SKM-1 treated with dmso at 0.1 percent for 144 hours (cell line): ENCODE measurements at regions not wholly inside any gene's neighbourhood (a gene's known extent, or its start where the extent isn't known, plus 50 kb on each side); places are given as distances from the start of the nearest gene placed in this dataset.
"Not testable (repeated sequence)": the region's sequence is repeated elsewhere in the genome, so short reads cannot be mapped to it uniquely, and the experiment has no call there.

Source experiments
- DNase-seq: peaks from one replicate; lab custom pipeline; 2025; ENCODE audit not compliant: unreplicated experiment; lab: John Stamatoyannopoulos, UW

DNA sequence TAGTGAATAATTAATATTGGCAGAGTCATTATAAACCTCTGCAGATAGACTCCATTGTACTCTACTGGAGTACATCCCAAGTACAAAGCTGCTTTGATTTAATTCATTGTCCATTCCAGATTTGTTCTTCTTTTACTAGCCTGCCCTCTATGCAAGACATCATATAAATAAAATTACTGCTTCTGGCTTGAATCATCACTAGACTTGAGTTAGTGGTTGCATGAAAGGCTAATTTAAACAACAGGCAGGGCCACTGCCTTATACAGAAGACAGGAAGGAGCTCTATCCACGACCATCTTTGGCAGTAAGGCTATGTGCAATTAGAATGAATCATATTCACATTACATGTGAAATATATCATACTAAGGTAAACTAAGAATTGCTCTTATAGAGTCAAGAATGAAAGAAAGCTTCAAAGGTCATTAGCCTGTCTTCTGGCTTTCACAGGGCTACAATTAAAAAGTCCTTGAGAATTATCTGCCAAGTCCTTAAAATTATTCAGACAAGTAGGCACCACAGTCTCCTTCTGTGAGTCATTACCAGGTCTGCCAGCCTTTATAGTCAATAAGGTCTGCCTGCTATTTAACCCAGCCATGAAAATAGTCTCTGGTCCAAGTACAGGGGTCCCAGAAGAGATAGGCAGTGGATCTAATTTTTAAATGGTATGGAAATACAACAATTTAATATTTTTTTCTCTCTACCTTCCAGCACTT lies 631.8 kb downstream of the TMTC2 start:
- DNase-seq: no peak

DNA sequence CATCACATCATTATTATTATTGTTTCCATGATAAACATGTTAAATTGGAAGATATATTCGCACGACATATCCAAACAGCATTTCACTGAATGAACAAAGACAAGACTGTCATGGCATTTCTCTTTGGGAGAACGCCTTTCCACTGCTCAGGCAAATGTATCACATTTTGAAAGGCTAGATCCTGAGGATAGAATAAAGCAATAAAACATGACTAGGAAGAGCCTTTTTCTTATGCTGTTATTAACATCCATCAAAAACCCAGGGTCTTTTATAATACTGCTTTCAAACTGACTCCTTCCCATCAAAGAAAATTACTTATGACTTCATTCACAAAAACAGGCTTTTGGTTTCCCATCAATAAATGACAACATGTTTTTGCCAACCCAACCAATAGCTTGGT lies 630.9 kb downstream of the TMTC2 start:
- no peak for DNase-seq

DNA sequence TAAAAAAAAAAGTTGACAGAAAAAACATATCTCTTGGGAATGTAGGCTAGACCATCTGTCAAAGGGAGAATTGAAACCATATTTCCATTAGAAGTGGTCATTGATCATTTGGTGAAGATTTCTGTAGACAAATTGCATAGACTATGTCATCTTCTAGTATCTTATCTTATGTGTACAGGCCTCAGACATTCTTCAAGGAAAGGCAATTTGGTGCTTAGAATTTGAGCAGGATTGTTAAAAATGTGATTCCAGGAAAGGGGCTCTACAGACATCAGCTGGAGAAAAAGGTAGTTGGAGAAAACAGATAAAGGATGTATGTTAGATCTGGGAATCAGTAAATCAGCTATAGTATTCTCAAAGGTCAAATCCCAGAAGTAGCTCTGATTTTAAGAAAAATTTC lies 627.1 kb downstream of the TMTC2 start:
- no peak for DNase-seq

DNA sequence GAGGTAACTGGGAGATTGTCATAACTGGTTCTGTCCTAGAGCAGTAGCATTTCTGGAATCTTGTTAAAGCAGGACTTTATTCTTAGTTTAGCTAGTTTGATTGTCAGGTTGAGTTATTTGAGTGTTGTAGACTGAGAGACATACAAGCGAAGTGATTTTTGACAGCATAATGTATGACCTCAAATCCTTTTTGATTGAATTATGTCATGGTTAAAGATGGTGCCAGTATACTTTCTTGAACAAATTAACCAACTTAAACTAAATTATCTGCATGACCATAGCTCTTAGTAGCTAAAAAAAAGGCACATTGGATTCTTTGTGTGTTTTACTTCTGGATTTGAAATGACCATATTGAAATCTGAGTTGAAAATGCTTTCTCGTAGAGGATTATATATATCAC lies 626.6 kb downstream of the TMTC2 start:
- DNase-seq: no peak

DNA sequence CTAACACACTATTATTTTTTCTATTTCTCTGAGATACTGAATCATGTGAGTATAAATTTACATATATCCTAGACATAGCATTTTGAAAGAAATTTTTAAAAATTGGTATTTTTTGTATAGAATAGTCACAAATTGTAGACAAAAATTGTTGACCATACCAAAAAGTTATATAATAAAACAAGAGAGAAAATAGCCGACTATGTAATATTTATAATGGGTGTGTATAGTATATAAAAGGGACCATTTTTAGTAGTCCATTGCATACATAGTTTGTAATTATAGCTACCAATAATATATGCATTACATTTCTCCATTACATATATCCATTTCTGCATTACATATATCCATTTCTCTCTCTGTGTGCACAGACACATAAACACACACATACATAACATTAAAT lies 590.2 kb downstream of the TMTC2 start:
- no peak for DNase-seq

DNA sequence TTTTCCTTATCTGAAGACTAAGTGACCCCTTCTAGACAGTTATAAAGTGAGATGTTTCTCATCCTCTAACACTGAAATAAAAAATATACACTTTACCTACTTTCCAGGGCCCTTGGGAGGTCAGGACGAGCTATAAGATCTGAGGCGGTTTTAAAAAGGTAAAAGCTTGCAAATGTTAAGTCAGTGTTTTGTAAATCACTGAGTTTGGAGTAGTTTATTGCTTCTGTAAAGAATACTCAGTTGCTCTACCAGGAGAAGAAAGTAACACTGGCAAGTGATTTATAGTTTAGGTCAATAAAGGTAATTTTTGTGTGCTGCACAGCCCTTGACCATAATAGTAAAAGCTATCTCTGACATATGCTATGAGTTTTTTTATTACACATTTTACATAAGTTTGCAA lies 584.5 kb downstream of the TMTC2 start:
- no peak for DNase-seq

DNA sequence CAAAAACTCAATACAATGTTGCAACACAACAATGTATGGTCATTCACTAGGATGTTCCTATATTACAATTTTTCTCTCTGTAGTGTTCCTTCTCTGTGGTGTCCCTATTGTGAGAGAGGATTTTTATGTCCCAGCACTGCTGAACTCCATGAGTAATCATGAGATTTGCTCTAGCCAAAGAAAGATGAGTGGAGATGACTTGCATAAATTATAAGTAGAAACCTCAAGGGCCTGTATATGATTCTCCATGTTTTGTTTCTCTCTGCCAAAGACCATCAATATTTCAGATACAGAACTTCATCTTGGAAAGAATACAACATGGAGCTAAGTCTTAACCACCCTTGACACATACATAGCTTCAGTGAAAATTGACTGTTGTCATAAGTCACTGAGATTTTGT lies 579.1 kb downstream of the TMTC2 start:
- no peak for DNase-seq

DNA sequence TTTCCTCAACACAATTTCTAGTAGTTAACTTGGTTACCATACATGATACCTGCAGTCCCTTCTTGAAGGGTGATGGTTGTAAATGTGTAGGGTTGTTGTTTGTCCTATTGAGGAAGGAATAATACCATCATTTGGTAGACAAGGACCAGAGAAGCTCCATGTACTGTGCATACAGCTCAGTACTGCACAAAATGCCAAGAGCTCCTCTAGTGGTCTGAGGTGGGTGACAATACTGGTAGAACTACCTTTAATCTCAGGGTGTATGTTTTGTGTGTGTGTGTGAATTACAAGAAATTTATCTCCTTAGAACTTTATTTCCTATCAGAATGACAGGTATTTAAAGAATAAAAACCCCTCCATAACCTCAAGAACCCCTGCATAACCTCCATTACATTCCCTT lies 575.3 kb downstream of the TMTC2 start:
- no peak for DNase-seq

DNA sequence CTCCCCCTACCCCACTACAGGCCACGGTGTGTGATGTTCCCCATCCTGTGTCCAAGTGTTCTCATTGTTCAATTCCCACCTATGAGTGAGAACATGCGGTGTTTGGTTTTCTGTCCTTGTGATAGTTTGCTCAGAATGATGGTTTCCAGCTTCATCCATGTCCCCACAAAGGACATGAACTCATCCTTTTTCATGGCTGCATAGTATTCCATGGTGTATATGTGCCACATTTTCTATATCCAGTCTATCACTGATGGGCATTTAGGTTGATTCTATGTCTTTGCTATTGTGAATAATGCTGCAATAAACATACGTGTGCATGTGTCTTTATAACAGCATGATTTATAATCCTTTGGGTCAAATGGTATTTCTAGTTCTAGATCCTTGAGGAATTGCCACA lies 573.4 kb downstream of the TMTC2 start:
- DNase-seq: not testable (repeated sequence)

DNA sequence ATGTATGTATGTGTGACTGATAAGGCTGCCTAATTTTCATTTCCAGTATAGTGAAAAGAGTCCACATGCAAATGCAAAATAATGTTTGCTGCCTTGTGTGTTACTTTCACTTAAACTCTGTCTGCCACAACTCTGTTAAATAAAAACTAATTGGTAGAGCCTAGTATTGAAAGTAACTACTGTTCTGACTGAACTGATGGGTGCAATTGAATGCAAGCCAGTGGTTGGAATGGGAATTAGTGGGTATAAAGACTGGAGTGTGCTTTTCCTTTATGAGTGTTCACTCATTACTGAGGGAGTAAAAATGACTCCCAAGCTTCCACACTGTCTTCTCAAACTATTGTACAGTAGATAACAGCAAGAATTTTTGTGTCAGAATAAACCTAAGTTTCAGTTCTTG lies 571.0 kb downstream of the TMTC2 start:
- DNase-seq: no peak

DNA sequence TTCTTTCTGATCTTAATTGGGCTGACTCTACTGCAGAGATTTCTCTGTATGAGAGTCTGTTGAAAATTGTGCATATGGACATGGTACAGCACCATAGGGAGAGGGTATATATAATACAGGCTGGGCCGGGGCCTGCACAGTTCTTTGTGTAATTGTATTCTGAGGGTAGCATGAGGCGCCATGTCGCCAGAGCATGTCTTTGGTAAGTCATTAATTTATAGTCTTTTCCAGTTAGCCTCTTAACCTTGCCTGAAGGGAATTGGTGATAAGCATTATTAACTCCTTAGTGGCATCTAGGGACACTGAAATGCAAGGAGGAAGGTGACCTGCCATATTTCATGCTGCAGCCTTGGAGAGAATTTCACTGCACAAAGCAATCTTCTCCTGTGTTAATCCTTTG lies 569.9 kb downstream of the TMTC2 start:
- no peak for DNase-seq

DNA sequence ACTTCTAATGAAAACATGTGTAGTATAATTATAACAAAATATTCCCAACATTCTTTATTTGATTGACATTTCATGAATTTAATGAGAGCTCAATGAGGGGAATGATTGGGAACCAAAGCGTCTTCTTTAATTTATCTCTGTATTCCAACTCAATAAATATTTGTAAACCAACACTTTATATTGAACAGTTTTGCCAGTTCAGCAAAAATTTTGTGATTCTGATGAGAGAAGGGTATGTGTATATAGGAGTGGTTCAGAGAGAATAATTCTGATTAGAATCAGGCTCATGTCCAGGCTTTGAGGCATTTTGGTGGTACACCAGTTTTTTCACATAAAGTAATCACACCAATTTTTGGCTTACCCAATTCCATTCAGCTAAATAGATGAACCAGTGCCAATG lies 564.2 kb downstream of the TMTC2 start:
- DNase-seq: no peak

DNA sequence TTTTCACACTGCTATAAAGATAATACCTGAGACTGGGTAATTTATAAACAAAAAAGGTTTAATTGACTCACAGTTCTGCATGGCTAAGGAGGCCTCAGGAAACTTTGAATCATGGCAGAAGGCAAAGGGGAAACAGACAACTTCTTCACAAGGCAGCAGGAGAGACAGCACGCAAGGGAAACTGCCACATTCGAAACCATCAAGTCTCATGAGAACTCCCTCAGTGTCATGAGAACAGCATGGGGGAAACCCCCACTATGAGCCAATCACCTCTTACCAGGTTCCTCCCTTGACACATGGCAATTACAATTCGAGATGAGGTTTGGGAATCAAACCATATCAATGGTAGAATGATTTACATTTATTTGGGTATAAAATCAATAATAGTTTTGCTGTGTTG lies 558.5 kb downstream of the TMTC2 start:
- DNase-seq: no peak

DNA sequence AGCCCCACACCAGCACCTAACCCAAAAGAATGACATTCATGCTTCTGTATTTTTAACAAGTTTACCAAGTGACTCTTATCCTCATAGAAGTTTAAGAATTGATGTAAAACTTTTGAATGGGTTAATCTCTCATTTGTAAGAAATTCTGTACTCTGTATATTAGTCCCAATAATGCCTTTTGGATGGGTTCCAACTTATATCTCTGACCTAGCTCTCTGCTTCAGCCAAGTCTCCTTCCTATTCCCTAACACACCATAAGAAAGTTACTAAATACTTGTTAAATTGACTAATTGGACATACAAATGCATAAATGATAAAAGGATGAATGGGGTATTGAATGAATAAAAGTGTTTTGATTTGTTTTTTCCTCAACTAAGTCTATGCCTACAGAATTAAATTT lies 557.3 kb downstream of the TMTC2 start:
- DNase-seq: no peak

DNA sequence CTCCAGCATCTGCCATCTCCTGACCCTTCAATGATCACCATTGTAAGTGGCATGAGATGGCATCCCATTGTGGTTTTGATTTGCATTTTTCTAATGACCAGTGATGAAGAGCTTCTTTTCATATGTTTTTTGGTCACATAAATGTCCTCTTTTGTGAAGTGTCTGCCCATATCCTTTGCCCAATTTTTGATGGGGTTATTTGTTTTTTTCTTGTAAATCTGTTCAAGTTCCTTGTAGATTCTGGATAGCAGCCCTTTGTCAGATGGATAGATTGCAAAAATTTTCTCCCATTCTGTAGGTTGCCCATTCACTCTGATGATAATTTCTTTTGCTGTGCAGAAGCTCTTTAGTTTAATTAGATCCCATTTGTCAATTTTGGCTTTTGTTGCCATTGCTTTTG lies 547.3 kb downstream of the TMTC2 start:
- DNase-seq: not testable (repeated sequence)

DNA sequence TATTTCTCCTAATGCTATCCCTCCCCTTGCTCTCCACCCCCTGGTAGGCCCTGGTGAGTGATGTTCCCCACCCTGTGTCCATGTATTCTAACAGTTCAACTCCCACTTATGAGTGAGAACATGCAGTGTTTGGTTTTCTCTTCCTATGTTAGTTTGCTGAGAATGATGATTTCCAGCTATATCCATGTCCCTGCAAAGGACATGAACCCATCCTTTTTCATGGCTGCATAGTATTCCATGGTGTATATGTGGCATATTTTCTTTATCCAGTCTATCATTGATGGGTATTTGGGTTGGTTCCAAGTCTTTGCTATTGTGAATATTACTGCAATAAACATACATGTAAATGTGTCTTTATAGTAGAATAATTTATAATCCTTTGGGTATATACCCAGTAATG lies 540.3 kb downstream of the TMTC2 start:
- not testable (repeated sequence) for DNase-seq

DNA sequence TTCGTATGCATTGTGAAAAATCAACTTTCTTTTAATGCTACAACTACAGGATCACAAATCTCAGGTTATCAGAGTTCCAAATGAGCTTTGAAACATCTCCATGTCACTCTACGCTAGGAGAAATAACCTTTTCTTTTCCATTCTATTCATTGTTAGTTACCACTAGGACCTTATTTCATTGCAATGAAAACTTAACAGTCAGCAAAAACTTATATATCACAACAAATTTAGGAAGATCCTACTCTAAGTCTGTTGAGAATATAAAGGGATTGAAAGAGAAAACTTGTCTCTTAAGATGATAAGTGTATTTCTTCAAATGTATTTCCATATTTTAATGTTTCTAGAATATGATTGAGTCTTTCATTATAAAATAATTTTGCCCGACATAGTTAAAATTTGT lies 539.1 kb downstream of the TMTC2 start:
- no peak for DNase-seq

DNA sequence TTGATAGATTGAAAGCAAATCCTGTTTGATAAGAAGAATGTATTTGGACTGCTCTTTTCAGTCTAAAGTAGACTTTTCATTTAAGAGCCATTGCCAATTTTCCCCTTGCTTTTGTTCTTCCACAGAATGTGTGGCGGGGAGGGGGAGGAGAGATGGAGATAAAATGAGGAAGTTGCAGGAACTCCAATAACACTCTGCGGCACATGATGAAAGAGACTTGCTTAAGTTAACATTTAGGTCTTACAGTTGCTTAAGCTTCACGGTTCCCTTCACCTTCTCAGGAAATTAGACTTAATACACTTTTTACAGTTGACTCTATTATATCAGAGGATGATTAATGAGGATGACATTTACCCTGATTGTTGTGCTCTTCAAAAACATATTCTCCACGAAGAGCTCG lies 537.3 kb downstream of the TMTC2 start:
- peak; percentile 66 for DNase-seq

DNA sequence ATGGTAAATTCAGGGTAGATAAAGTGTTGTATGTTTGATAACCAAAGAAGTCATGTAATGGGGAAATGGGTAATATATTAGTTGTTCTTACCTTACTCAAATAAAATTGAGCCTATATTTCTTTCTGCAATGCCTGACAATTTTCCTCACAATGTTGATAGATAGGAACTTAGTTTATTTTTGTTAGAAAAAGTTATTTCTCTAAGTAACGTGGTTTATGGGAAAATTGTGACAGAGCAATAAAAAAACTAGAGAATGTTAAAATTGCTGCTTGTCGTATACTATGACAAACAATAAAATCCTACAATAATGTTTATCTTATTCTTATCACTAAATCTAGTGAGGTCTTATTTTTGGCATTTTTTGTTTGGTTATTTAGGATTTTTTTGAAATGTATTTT lies 534.1 kb downstream of the TMTC2 start:
- DNase-seq: no peak

DNA sequence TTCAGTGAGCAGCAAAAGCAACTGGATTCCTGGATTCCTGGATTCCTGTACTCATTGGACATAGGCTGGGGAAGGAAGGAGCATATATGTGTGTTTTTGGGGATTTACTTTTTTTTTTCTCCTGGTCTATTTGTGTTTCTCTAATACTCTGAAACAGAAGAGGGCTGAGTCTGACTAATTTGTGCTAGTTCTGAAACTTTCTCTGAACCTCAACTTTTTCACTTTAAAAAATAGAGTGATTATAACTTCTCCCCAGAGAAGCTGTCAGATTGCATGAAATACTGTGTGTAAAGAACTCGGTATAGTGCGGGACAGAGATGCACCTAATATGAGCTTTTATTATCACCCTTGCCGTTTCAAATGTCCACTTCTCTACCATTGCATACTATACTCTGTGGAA lies 529.5 kb downstream of the TMTC2 start:
- DNase-seq: no peak

DNA sequence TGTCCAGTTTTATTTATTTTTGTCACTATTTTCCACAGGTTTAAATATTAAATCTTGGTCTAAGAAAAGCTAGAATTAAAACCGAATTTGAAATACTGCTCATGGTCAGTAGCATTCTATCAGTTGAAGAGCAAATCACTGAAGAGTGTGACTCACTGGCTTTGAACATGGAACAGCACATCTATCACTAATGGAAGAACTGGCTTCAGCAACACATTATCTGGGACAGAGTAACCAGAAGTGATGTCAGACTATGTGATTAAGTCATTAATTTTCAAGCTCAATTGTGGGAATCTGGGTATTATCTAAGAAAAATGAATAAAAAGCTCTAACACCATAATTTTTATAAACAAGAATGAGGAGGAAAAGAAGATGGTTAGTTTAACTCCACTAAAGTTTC lies 527.5 kb downstream of the TMTC2 start:
- DNase-seq: no peak

DNA sequence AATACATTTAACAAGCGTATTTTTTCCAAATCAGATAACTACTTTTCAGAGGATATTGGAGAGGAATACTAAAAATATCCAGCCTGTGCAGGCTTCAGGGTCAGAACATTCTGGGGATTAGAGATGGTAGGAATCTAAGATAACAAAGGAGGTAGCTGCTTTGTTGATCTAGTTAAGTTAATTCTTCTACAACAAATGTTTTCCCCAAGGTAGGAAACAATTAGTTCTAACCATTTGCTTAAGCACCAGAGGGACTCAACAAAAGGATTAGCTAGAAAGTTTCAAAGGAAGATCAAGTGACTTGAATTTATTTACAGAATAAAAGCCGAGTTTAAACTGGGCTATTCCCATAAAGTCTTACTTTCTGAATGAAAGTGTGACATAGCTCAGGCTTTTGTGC lies 524.2 kb downstream of the TMTC2 start:
- DNase-seq: no peak

DNA sequence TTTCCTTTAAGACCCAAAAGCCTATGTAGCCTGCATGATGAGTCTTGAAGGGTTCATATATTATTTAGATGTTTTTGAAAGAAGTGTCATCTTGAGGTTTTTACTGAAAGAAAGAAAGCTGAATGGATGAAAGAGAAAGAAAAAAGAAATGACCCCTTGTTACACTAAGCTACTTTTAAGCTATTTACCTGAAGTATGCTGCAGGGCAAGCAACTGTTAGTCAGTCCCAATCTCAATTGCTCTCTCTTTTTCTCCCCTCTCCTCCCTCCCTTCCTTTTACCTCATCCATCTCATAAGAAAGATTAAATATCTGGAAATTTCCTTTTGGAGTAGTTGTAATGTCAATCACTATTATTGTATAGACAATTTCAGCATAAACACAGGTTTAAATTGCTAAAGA lies 512.4 kb downstream of the TMTC2 start:
- DNase-seq: no peak
